ENCODE measurements at regions not wholly inside any gene's neighbourhood (a gene's known extent, or its start where the extent isn't known, plus 50 kb on each side); places are given as distances from the start of the nearest gene placed in this dataset.

- Histone ChIP-seq H3K27ac (no peak overlapping the region), H3K4me1 (no peaks in the 10 kb centered on the region), H3K27me3 (no peaks in the 10 kb centered on the region), H3K9me3 (no peaks in the 10 kb centered on the region), H3K4me3 (no peak overlapping the region), H3K36me3 (no peaks in the 10 kb centered on the region)
- DNase-seq (ENCODE audit: low spot score in 2 of 2) = no peak
- intact Hi-C loops (cut with DNase I; ENCODE audit: low total_unique reads) = no loop called here
- no peak for TF ChIP-seq POLR2AphosphoS5 (IDR thresholded peaks at IDR 0.05)
- TF ChIP-seq CTCF (IDR thresholded peaks at IDR 0.05) = no peak
- TF ChIP-seq POLR2A (IDR thresholded peaks at IDR 0.05) = no peak
Observed at GRCh38 chr1:22383526-22384294, 67.9 kb upstream of the ZBTB40 start.

- H3K27ac ChIP-seq = no peak overlapping the region
- no peaks in the 10 kb centered on the region for H3K4me1 ChIP-seq
- no peaks in the 10 kb centered on the region for H3K9me3 ChIP-seq
- no peaks in the 10 kb centered on the region for H3K36me3 ChIP-seq
- no peak for DNase-seq (ENCODE audit: low spot score in 2 of 2)
- TF ChIP-seq POLR2A (IDR thresholded peaks at IDR 0.05) (no peak), CTCF (IDR thresholded peaks at IDR 0.05) (no peak), POLR2AphosphoS5 (IDR thresholded peaks at IDR 0.05) (no peak)
- no peak overlapping the region for H3K4me3 ChIP-seq
- intact Hi-C loops (cut with DNase I; ENCODE audit: low total_unique reads) = no loop called here
- H3K27me3 ChIP-seq = no peaks in the 10 kb centered on the region
Observed at GRCh38 chr1:22385537-22385936, 66.1 kb upstream of the ZBTB40 start.

GRCh38 chr1:22386774-22387173 is 64.9 kb upstream of the ZBTB40 start:
- TF ChIP-seq CTCF (IDR thresholded peaks at IDR 0.05) (no peak), POLR2AphosphoS5 (IDR thresholded peaks at IDR 0.05) (no peak), POLR2A (IDR thresholded peaks at IDR 0.05) (no peak)
- no peaks in the 10 kb centered on the region for H3K36me3 ChIP-seq
- no peaks in the 10 kb centered on the region for H3K27me3 ChIP-seq
- no peak overlapping the region for H3K4me3 ChIP-seq
- H3K9me3 ChIP-seq = no peaks in the 10 kb centered on the region
- H3K4me1 ChIP-seq = no peaks in the 10 kb centered on the region
- H3K27ac ChIP-seq = no peak overlapping the region
- intact Hi-C loops (cut with DNase I; ENCODE audit: low total_unique reads) = no loop called here
- no peak for DNase-seq (ENCODE audit: low spot score in 2 of 2)

- DNase-seq (ENCODE audit: low spot score in 2 of 2) = no peak
- H3K9me3 ChIP-seq = no peaks in the 10 kb centered on the region
- H3K27me3 ChIP-seq = no peaks in the 10 kb centered on the region
- intact Hi-C loops (cut with DNase I; ENCODE audit: low total_unique reads) = no loop called here
- no peaks in the 10 kb centered on the region for H3K36me3 ChIP-seq
- no peak overlapping the region for H3K27ac ChIP-seq
- no peak overlapping the region for H3K4me3 ChIP-seq
- no peak for TF ChIP-seq POLR2A (IDR thresholded peaks at IDR 0.05)
- no peak for TF ChIP-seq POLR2AphosphoS5 (IDR thresholded peaks at IDR 0.05)
- TF ChIP-seq CTCF (IDR thresholded peaks at IDR 0.05) = no peak
- H3K4me1 ChIP-seq = no peaks in the 10 kb centered on the region
Observed at GRCh38 chr1:22387919-22388580, 63.6 kb upstream of the ZBTB40 start.

- intact Hi-C loops (cut with DNase I; ENCODE audit: low total_unique reads) = no loop called here
- Histone ChIP-seq H3K4me1 (no peaks in the 10 kb centered on the region), H3K36me3 (no peaks in the 10 kb centered on the region), H3K27ac (no peak overlapping the region), H3K27me3 (no peaks in the 10 kb centered on the region), H3K4me3 (no peak overlapping the region), H3K9me3 (no peaks in the 10 kb centered on the region)
- DNase-seq (ENCODE audit: low spot score in 2 of 2) = no peak
- TF ChIP-seq CTCF (IDR thresholded peaks at IDR 0.05) = no peak
- TF ChIP-seq POLR2AphosphoS5 (IDR thresholded peaks at IDR 0.05) = no peak
- TF ChIP-seq POLR2A (IDR thresholded peaks at IDR 0.05) = no peak
Observed at GRCh38 chr1:22388671-22389450, 62.8 kb upstream of the ZBTB40 start.
